ENCODE measurements at regions not wholly inside any gene's neighbourhood (a gene's known extent, or its start where the extent isn't known, plus 50 kb on each side); places are given as distances from the start of the nearest gene placed in this dataset.
"Not testable (repeated sequence)": the region's sequence is repeated elsewhere in the genome, so short reads cannot be mapped to it uniquely, and the experiment has no call there.

GRCh38 chrX:26915064-26915463, 548.1 kb downstream of the PPP4R3C start:
- WGBS, 2 donors, result 51 to 69% methylated on average over 2 of the region's 2 CpGs
- no peak for DNase-seq (ENCODE audit: low spot score in 2 of 2)
- TF ChIP-seq CTCF (IDR thresholded peaks at IDR 0.05), result no peak
- TF ChIP-seq POLR2A (IDR thresholded peaks at IDR 0.05), result no peak
- intact Hi-C loops (cut with DNase I; ENCODE audit: low total_unique reads), result no loop called here
- no peak overlapping the region for H3K4me3 ChIP-seq (ENCODE audit: low read depth, poor library complexity, severe bottlenecking)

- no peak for DNase-seq (ENCODE audit: low spot score in 2 of 2)
- 16 to 27% methylated on average over 2 of the region's 2 CpGs for WGBS, 2 donors
- TF ChIP-seq CTCF (IDR thresholded peaks at IDR 0.05) (no peak), POLR2A (IDR thresholded peaks at IDR 0.05) (no peak)
- H3K4me3 ChIP-seq (ENCODE audit: low read depth, poor library complexity, severe bottlenecking), result no peak overlapping the region
- intact Hi-C loops (cut with DNase I; ENCODE audit: low total_unique reads), result no loop called here
Measured at GRCh38 chrX:26914232-26914631, 548.9 kb downstream of the PPP4R3C start.

- 50% methylated on average over 3 of the region's 3 CpGs; no CpG with 5 or more reads in 1 of the 2 donors for WGBS, 2 donors
- intact Hi-C loops (cut with DNase I; ENCODE audit: low total_unique reads); DNase-seq (ENCODE audit: low spot score in 2 of 2); H3K4me3 ChIP-seq (ENCODE audit: low read depth, poor library complexity, severe bottlenecking): not testable (repeated sequence)
Measured at GRCh38 chrX:26911785-26912184, 551.4 kb downstream of the PPP4R3C start.

GRCh38 chrX:26909728-26910127, 553.4 kb downstream of the PPP4R3C start:
- TF ChIP-seq POLR2A (IDR thresholded peaks at IDR 0.05) (no peak), CTCF (IDR thresholded peaks at IDR 0.05) (no peak)
- no peak for DNase-seq (ENCODE audit: low spot score in 2 of 2)
- WGBS, 2 donors, result 52 to 66% methylated on average over 2 of the region's 2 CpGs
- no peak overlapping the region for H3K4me3 ChIP-seq (ENCODE audit: low read depth, poor library complexity, severe bottlenecking)
- intact Hi-C loops (cut with DNase I; ENCODE audit: low total_unique reads), result no loop called here

GRCh38 chrX:26908218-26908617, 554.9 kb downstream of the PPP4R3C start:
- no peak overlapping the region for H3K4me3 ChIP-seq (ENCODE audit: low read depth, poor library complexity, severe bottlenecking)
- DNase-seq (ENCODE audit: low spot score in 2 of 2), result no peak
- 53 to 85% methylated on average over 1 of the region's 1 CpG for WGBS, 2 donors
- intact Hi-C loops (cut with DNase I; ENCODE audit: low total_unique reads), result no loop called here
- TF ChIP-seq CTCF (IDR thresholded peaks at IDR 0.05), result no peak

- intact Hi-C loops (cut with DNase I; ENCODE audit: low total_unique reads), result no loop called here
Measured at GRCh38 chrX:26889574-26889973, 573.6 kb downstream of the PPP4R3C start.

More at GRCh38 chrX:26889574-26889973, 573.6 kb downstream of the PPP4R3C start:
- TF ChIP-seq POLR2A (IDR thresholded peaks at IDR 0.05) (no peak), CTCF (IDR thresholded peaks at IDR 0.05) (no peak)
- no peak for DNase-seq (ENCODE audit: low spot score in 2 of 2)
- no peak overlapping the region for H3K4me3 ChIP-seq (ENCODE audit: low read depth, poor library complexity, severe bottlenecking)
- WGBS, 2 donors, result 53 to 60% methylated on average over 3 of the region's 3 CpGs

Measured in lower leg skin (tissue), 4 donors.